ENCODE measurements at regions not wholly inside any gene's neighbourhood (a gene's known extent, or its start where the extent isn't known, plus 50 kb on each side); places are given as distances from the start of the nearest gene placed in this dataset.
A peak's percentile ranks its signal among the peaks of the same experiment; 100 is the strongest.

- Mint-ChIP-seq H3K27ac (peak overlapping the region; percentile 88), H3K4me3 (peak overlapping the region; percentile 4), H3K27me3 (ENCODE audit: low read depth) (peaks cover 10% of the 10 kb centered on the region), H3K9me3 (no peaks in the 10 kb centered on the region), H3K36me3 (no peaks in the 10 kb centered on the region), H3K4me1 (peaks cover 44% of the 10 kb centered on the region)
- TF ChIP-seq CTCF (IDR thresholded peaks at IDR 0.05; ENCODE audit: unreplicated experiment), result no peak
- no peak for DNase-seq (ENCODE audit: low spot score in 2 of 2, unreplicated experiment in 2 of 2)
These were observed 500.8 kb downstream of the MN1 start for GRCh38 chr22:27300536-27301285.

GRCh38 chr22:27302501-27302900, 499.1 kb downstream of the MN1 start:
- no peaks in the 10 kb centered on the region for H3K36me3 Mint-ChIP-seq
- peaks cover 29% of the 10 kb centered on the region for H3K4me1 Mint-ChIP-seq
- TF ChIP-seq CTCF (IDR thresholded peaks at IDR 0.05; ENCODE audit: unreplicated experiment), result no peak
- peaks cover 4% of the 10 kb centered on the region for H3K27me3 Mint-ChIP-seq (ENCODE audit: low read depth)
- no peak overlapping the region for H3K4me3 Mint-ChIP-seq
- H3K9me3 Mint-ChIP-seq, result no peaks in the 10 kb centered on the region
- DNase-seq (ENCODE audit: low spot score in 2 of 2, unreplicated experiment in 2 of 2), result no peak
- H3K27ac Mint-ChIP-seq, result no peak overlapping the region

GRCh38 chr22:27303718-27304117, 497.8 kb downstream of the MN1 start:
- Mint-ChIP-seq H3K27ac (no peak overlapping the region), H3K4me1 (peaks cover 17% of the 10 kb centered on the region), H3K4me3 (no peak overlapping the region), H3K27me3 (ENCODE audit: low read depth) (peaks cover 1% of the 10 kb centered on the region), H3K9me3 (peaks cover under 1% of the 10 kb centered on the region), H3K36me3 (peaks cover under 1% of the 10 kb centered on the region)
- no peak for TF ChIP-seq CTCF (IDR thresholded peaks at IDR 0.05; ENCODE audit: unreplicated experiment)
- DNase-seq (ENCODE audit: low spot score in 2 of 2, unreplicated experiment in 2 of 2), result no peak

- DNase-seq (ENCODE audit: low spot score in 2 of 2, unreplicated experiment in 2 of 2), result no peak
- H3K4me1 Mint-ChIP-seq, result peaks cover 12% of the 10 kb centered on the region
- no peak for TF ChIP-seq CTCF (IDR thresholded peaks at IDR 0.05; ENCODE audit: unreplicated experiment)
- peaks cover 4% of the 10 kb centered on the region for H3K9me3 Mint-ChIP-seq
- peaks cover 2% of the 10 kb centered on the region for H3K36me3 Mint-ChIP-seq
- H3K27ac Mint-ChIP-seq, result no peak overlapping the region
- no peak overlapping the region for H3K4me3 Mint-ChIP-seq
- H3K27me3 Mint-ChIP-seq (ENCODE audit: low read depth), result peaks cover 1% of the 10 kb centered on the region
These were observed 494.8 kb downstream of the MN1 start for GRCh38 chr22:27306771-27307170.

- no peak for DNase-seq (ENCODE audit: low spot score in 2 of 2, unreplicated experiment in 2 of 2)
- H3K36me3 Mint-ChIP-seq, result peaks cover 2% of the 10 kb centered on the region
- peak overlapping the region; percentile 2 for H3K27ac Mint-ChIP-seq
- TF ChIP-seq CTCF (IDR thresholded peaks at IDR 0.05; ENCODE audit: unreplicated experiment), result no peak
- H3K9me3 Mint-ChIP-seq, result peaks cover 4% of the 10 kb centered on the region
- H3K27me3 Mint-ChIP-seq (ENCODE audit: low read depth), result peaks cover 1% of the 10 kb centered on the region
- H3K4me1 Mint-ChIP-seq, result peaks cover 12% of the 10 kb centered on the region
- H3K4me3 Mint-ChIP-seq, result no peak overlapping the region
These were observed 493.9 kb downstream of the MN1 start for GRCh38 chr22:27307545-27308247.
